GM19023 (cell line): ENCODE measurements at regions not wholly inside any gene's neighbourhood (a gene's known extent, or its start where the extent isn't known, plus 50 kb on each side); places are given as distances from the start of the nearest gene placed in this dataset.
"Not testable (repeated sequence)": the region's sequence is repeated elsewhere in the genome, so short reads cannot be mapped to it uniquely, and the experiment has no call there.

Experiments used
- ATAC-seq: cut with Tn5 transposase; IDR thresholded peaks from one replicate; pipeline ENCODE4 v1.9.1; 2021; ENCODE audit warnings: mild to moderate bottlenecking, moderate library complexity; ENCODE audit not compliant: unreplicated experiment

DNA sequence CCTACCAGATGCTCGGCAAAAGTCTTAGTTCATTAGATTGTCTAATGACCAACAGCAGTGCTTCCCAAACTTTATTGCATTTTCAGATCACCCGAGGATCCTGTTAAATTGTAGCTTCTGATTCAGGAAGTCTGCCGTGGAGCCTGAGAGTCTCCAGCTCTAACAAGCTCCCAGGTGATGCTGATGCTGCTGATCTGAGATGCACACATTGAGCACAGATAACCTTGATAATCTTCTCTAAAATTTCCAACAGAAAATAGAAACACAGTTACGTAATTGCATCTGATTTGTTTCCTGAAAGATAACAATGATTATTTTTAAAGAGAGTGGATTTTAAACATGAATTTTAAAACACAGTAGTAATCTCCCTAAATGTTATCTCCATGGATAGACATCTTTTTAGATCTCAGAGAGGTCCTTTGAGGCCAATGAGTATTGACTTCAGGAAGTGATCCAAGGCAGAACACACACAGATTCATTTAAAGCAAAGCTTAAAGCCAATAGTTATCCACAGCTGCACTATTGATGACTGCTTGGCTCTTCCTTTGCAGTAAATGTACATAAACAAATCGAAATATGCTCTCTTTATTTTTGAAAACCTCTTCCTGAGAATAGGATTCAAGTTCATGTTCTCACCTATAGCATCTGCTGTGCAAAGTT is 122.8 kb upstream of the TNPO1 start:
- ATAC-seq = no peak

DNA sequence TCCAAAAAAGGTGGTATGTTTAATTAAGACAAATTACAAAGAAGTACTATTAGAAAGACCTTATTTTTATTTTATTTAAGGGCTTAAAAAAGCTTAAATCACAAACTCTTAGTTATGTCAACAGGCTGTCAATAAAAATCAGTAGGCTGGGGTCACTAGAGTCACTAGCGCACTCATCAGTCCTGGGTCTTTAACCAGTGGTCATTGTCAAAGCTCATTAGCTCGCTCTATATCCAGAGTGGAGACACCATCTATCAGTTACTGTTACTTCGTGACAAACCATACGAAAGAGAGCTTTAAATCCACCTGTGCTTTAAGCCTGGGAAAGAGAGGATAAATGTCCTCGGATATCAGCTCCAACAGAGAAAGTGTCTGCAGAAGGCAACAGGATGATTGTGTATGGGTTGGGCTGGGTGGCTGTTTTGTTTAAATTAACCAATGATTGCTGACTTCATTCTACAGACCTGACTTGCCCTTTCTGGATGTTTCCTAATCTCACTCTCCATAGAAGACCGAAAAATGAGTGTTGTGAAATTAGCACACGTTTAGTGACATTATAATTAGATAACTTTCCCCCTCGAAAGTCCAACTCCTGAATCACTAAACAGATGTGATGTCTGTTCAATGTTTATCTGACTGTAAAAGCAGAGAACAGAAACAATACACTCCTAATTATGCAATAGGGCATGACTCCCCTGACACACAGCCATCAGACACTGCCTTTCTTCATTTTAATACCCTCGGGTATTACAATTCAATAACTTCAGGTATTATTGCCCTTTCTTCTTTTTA is 123.6 kb upstream of the TNPO1 start:
- no peak for ATAC-seq

DNA sequence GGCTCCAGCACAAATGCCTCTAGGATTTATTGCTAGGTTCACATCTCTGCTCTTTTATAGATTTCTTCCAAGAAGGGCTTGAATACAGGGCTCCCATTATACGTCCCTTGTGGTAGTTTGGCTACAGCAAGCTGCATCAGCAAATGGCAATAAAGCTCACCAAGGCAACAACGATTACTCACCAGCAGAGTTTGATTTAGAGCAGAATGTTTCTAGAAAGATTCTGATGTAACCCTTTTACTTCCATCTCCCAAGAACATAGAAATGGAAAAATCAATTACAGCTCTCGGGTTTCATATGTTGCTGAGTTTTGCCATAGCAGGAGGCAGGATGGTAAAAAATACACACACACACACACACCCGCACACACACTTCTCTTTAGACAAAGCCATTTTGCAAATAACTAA is 124.2 kb upstream of the TNPO1 start:
- ATAC-seq = no peak

DNA sequence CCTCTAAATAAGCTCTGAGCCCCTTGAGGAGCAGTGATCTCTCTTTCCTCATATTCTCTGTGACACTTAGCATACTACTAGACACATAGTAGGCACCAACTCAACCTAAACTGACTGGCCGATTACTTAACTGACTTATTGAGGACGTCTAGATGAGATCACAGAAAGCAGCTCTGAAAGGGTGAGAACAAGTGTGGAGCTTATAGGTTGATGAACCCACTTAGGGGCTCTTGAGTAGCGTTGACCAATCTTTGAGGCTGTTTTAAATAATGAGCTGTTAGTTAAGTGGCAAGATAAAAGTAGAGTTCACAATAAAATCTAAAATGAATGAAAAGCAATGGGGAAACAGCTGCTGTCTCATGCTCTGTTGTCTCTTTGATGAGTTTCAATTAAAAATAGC is 124.7 kb upstream of the TNPO1 start:
- no peak for ATAC-seq

DNA sequence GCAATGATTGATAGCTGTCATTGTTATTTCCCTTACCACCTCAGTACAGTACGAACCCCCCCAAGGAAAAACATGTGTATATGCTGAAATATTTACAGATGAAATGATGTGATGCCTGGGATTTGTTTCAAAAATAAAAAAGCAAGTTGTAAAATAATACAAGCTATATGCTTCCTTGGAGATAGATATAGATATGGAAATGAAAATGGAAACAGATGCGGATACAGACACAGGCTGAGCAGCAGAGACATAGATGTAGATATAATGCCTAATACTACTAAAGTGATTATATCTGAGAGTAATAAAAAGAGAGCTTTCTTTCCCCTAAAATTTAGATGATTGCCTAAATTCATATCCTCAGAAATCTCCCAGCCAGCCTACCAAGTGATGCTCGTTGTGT is 127.5 kb upstream of the TNPO1 start:
- ATAC-seq = no peak

DNA sequence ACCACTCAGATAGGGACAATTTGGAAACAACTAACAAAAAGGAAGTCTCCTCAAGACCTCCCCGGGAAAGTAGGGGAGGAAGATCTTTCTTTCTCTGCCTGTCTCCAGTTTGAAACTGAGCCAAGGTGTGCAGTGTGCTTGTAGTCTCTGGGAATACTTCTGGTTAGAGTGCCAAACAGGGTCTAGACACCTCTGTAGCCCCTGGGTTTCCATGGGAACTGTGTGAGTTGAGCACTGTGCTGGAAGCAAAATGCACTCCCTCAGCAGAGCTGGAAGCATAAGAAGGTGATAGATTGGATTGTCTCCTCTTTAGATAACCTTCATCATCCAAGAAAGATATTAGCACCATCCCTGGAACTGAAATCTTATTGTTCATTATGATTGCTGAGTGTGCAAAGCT is 129.2 kb upstream of the TNPO1 start:
- no peak for ATAC-seq

DNA sequence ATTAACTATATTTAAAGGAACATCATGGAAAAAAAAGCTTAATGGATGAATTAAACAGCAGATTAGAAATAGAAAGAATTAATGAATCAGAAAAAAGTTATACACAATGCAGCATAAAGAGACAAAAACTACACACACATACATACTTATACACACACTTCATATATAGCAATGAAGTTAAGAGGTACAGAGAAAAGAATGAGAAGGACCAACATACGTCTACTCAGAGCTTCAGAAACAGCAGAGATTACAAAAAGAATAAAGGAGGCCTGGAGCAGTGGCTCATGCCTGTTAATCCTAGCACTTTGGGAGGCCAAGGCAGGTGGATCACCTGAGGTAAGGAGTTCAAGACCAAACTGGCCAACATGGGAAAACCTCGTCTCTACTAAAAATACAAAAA is 133.9 kb upstream of the TNPO1 start:
- no peak for ATAC-seq

DNA sequence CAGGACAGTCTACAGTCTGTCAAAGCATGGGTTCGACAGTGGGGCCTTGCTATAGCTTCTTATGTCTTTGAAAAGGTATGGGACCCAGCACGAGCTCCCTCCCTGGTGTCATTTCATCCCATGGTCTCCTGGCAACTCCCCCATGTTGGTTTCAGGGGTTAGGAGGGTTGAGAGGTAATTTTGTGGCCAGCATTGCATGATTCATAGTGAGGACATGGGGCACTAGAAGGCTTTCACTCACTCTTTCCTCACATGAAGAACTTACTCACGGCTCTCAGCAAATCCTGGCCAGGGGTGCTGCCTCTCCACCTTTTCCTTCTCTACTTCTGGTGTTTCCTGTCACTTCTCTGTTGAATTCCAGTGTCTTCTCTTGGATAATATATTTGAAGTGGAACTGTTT is 134.7 kb upstream of the TNPO1 start:
- ATAC-seq = no peak

DNA sequence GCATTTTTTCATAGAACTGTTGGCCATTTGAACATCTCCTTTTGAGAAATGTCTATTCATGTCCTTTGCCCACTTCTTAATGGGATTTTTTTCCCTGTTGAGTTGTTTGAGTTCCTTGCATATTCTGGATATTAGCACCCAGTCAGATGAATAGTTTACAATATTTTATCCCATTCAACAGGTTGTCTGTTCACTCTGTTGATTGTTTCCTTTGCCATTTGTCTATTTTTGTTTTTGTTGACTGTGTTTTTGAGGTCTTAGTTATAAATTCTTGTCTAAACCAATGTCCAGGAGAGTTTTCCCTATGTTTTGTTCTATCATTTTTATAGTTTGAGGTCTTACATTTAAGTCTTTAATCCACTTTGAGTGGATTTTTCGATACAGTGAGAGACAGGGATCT is 139.0 kb upstream of the TNPO1 start:
- no peak for ATAC-seq

DNA sequence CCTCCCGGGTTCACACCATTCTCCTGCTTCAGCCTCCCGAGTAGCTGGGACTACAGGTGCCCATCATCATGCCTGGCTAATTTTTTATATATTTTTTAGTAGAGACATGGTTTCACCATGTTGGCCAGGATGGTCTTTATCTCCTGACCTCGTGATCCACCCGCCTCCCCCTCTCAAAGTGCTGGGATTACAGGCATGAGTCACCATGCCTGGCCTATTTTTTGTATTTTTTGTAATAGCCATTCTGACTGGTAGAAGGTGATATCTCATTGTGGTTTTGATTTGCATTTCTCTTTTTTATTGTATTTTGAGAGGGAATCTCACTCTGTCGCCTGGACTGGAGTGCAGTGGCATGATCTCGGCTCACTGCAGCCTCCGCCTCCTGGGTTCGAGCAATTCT is 139.6 kb upstream of the TNPO1 start:
- ATAC-seq = not testable (repeated sequence)

DNA sequence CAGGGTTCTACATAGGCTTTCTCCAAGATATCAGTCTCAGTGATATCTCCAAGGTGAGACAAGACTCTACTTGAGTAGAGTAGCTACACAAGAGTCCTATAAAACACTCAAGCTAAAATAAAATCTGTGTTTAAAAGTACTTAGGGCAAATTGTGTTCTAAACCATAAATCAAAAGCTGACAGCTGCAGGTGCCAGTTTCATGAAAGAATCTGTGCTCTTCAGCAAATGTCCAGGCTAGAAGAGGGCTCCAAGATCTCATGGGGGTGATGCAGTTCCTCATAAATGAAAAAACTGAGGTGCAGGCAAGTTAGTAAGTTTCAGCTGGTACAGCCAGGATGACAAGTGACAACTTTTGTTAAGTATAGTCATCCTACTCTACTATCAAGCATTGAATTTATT is 142.8 kb upstream of the TNPO1 start:
- no peak for ATAC-seq

DNA sequence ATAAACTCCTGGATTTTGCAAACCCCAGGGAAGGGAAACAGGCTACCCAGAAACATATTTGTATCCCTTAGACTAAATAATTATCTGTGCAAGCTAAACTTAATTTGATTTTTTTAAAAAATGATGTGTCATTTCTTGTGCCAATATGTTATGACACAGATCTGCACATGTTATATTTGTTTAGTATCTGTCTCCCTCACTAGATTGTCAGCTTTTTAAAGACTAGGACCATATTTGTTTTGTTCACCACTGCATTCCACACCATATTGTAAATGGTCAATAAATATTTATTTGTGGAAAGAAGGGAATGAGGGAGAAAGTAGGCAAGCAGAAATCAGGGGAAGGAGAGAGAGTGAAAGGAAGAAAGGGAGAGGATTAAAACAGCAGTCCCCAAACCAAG is 143.3 kb upstream of the TNPO1 start:
- ATAC-seq = no peak

DNA sequence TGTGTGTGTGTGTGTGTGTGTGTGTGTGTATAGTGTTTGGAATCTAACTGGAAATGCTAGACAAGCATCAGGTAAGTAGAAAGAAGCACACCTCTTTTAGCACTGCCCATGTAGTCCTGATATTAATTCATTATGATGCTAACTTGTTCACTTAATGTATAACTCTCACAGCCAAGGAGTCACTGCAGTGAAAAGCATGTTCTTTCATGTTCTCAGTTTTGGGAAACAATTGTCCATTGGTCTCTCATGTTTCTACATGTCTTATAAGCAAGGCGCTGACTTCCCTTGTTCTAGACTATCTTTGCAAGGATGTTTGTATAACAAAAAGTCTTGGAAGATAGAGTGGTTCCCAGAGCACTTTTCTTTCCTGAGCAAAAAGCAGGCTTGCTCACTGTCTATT is 148.8 kb upstream of the TNPO1 start:
- no peak for ATAC-seq

DNA sequence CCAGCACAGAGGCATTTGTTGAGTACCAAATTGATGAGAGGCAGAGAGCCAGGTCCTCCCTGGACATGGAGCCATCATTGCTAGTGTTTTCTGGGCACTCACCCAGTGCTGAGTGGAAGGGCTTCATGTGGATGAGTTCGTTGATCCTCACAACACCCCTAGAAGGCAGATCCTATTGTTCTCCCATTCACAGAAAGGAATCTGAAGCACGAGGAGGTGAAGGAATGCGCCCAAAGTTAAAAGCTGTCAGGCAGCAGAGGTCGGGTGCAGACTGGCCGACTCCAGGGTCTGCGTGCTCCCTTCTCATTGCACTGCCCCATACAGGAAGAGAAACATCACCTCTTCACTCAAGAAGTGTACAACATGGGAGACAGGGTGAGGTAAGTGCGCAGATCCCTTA is 153.5 kb upstream of the TNPO1 start:
- ATAC-seq = no peak

DNA sequence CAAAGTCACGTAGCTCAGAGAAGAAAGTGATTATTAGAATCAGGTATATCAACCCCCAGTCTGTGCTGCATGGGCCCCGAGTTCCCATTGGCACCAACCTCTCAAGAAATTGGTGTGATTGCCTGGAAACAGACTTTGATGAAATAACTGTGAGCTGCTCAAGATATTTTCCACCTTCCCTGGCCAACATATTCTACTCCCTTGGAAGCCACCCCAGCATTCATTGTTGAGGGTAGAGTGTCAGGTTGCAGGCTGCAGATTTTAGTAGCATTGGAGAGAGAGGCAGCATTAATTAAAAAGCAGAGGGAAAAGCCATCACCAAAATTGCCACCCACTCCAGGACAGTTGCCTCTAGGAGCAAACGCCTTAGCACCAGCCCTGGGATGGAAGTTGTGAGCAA is 154.2 kb upstream of the TNPO1 start:
- no peak for ATAC-seq

DNA sequence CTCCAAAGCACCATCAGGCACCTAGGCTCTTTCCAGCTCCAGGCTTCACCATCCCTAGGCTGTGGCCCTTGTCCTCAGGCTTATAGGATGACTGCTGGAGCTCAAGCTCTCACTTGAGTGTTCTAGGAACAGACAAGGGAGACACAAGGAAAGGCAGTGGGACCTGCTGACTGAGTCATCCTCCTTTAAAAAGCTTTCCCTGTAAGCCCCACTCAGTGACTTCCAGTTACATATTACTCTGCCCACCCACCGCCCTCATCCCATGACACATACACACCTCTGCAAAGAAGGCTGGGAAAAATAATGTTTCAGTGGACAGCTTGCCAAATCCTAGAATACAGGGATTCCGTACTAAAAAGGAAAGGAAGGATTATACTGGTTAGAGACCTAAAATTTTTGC is 154.2 kb upstream of the ZNF366 start:
- no peak for ATAC-seq

DNA sequence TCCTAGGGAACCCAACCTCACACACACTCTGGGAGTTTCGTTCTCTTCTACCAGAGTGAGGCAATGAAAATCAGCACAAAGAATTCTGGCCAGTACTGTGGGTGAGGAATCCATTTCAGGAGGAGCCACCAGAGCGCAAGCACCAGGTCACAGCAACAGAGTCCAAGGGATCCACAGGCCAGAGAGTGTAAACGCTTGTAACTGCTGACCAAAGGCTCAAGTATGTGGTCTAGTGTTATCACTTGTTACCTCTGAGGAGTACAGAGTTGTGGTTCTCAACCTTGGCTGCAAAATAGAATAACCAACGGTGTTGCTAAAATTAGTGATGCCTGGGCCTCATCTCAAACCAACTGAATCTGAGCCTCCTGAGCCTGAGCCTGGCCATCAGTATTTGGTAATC is 152.5 kb upstream of the ZNF366 start:
- ATAC-seq = no peak

DNA sequence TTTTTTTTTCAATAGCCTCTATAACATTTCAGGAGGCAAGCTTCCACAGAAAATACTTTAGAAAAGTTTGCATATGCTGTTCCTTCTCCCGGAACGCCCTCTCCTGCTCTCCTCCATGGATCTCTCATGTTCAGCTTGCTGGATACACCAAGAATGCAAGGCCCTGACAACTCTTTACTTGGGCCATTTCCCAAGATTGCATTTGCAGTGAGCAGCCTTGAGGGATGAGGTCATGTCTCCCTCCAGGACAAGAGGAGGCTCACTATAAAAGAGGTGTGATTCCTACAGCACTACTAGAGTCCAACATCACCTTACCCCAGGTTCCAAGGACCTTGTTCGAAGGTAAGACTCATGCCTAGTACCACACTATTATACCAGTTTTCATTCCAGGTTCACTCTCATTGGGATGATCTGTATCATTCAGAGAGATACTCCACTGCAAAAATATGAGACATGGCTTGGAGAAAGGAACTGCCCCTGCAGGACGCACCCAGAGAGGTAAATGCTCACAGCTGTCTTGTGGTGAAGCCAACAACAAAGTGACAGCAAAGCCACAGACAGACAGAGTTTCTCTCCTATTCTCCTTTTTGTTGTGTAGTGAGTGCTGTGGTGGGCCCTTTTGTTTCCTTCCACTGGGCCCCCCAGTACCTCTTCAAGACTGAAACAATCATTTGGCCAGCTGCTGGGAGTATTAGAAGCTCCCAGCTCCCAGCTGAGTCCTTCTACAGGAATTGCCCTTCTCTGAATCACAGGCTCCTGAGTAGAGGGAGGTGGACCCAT is 151.7 kb upstream of the ZNF366 start:
- ATAC-seq = no peak

DNA sequence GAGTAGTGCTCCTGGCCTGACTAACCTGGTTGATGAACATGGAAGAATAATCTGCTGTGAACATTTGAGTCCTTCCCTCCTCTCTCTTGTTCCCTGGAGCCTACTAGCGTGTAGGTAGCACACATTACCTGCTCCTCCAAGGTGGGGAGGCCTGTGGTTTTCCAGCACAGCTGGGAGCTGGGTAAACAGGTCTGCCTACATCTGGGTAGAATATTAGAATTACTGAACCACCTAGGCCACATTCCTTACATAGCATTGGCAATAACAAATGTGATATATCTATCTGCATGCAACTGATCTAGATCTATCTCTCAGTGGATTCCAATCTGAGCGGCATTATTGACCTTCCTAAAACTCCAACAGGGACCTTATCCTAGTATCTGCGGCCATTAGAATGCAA is 151.0 kb upstream of the ZNF366 start:
- ATAC-seq = no peak

DNA sequence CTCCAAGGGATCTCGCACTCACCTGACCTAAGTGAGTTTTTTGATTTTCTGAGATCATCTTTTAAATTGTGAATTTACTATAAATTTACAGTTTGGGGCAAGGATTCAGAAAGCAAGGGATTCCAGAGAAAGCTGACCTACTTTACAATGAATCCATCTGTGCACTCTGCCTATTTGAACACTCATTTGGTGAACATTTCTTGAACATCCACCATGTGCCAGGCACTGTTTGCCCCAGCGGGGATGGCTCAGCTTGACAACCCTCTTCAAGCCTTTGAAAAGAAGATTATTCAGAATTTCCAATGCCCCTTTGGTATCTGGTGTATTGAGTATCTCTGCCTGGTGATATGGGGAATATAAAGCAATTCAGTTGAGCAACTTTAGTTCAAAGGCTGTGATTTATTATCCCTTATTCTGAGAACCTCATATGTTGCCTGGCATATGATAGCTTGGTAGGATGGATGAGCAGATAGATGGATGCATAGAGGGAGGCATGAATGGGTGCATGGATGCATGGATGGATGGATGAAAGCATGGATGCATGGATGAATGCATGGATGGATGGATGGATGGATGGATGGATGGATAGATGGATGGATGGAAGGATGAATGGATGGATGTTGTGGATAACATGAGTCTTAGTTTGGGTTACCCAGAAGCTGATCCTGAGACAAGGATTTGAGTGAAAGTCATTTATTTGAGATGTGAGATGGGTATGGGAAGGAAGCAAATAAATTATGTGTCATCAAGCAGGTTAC is 149.7 kb upstream of the ZNF366 start:
- no peak for ATAC-seq

DNA sequence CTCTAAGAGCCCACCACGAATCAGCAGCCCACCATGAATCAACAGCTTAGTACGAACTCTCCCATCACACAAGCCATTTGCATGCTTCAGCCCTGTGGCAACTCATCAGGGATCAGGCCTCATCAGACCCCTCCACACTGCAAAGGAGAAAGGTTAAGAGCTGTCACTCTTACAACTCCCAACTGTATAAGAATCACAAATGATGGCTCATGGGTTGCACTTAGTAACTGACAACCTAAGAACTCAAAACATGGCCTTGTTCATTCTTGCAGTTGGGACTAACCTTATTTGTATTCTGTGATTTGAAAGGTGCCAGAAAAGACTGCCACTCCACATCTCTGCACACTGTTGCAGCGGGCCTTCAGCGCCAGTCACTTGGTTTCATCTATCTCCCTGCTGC is 149.1 kb upstream of the ZNF366 start:
- no peak for ATAC-seq
